Breast epithelium (tissue), 3 donors: ENCODE measurements at regions not wholly inside any gene's neighbourhood (a gene's known extent, or its start where the extent isn't known, plus 50 kb on each side); places are given as distances from the start of the nearest gene placed in this dataset.

ENCODE experiments used
- POLR2A ChIP-seq: fragments of 450-650 bp; IDR thresholded peaks from one replicate; pipeline ENCODE4 v1.6.1; 2016; ENCODE audit warnings: antibody characterized with exemption, mild to moderate bottlenecking, moderate library complexity
- POLR2AphosphoS5 ChIP-seq, 3 donors: sonication (generic); formaldehyde crosslinking; IDR thresholded peaks; one replicate each; pipeline ENCODE4 v1.6.1; 2017; ENCODE audit warnings: antibody characterized with exemption in 3 of 3
- TF ChIP-seq, protein P1 (sequence below), 3 donors: fragments of 450-650 bp; IDR thresholded peaks; one replicate each; pipeline ENCODE4 v1.5.1; 2016 to 2017; ENCODE audit warnings: antibody characterized with exemption in 3 of 3, mild to moderate bottlenecking in 3 of 3, moderate library complexity in 3 of 3

DNA sequence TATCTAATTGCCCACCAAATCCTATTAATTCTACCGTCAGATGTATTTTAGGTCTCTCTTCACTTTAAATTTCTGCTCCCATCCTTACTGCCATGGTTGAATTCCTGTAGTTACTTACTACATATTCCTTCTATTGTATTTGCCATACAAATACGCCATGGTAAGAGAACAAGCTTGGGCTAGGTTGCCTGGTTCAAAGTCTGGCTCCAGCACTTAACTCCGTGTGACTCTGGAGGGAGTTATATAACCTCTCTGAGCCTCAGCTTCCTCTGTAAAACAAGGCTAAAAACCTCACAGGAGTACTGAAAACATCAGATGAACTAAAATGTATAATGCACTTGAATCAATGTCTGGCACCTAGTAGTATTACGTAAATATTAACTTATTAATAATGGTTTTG is 260.3 kb upstream of the RPS6KA3 start:
- TF ChIP-seq, protein P1, sequence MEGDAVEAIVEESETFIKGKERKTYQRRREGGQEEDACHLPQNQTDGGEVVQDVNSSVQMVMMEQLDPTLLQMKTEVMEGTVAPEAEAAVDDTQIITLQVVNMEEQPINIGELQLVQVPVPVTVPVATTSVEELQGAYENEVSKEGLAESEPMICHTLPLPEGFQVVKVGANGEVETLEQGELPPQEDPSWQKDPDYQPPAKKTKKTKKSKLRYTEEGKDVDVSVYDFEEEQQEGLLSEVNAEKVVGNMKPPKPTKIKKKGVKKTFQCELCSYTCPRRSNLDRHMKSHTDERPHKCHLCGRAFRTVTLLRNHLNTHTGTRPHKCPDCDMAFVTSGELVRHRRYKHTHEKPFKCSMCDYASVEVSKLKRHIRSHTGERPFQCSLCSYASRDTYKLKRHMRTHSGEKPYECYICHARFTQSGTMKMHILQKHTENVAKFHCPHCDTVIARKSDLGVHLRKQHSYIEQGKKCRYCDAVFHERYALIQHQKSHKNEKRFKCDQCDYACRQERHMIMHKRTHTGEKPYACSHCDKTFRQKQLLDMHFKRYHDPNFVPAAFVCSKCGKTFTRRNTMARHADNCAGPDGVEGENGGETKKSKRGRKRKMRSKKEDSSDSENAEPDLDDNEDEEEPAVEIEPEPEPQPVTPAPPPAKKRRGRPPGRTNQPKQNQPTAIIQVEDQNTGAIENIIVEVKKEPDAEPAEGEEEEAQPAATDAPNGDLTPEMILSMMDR (IDR thresholded peaks at IDR 0.05), result no peak
- TF ChIP-seq POLR2AphosphoS5 (IDR thresholded peaks at IDR 0.05) (no peak), POLR2A (no peak)
